ENCODE measurements at regions not wholly inside any gene's neighbourhood (a gene's known extent, or its start where the extent isn't known, plus 50 kb on each side); places are given as distances from the start of the nearest gene placed in this dataset.

DNA sequence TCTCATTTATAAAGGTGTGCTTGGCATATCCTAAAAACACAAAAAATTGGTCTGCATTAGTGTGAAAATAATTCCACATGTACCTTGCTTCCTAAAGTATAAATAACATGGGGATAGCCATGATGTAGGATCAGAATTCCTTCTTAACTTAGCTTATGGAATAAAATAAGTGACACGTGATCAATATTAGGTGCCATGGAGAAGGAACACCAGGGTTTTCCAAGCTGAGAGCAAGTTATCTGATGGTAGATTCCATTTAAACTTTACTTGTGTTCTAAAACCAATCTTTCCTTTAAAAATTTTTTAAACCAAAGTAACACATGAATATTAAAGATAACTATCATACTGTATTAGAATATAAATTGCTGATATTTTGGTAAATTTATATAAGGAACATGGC, 300.5 kb downstream of the ZPLD1 start:
- DNase-seq (ENCODE audit: low read depth) = no peak
- no peak overlapping the region for H3K4me3 ChIP-seq (ENCODE audit: low read depth, low read length)
- TF ChIP-seq, protein P1, sequence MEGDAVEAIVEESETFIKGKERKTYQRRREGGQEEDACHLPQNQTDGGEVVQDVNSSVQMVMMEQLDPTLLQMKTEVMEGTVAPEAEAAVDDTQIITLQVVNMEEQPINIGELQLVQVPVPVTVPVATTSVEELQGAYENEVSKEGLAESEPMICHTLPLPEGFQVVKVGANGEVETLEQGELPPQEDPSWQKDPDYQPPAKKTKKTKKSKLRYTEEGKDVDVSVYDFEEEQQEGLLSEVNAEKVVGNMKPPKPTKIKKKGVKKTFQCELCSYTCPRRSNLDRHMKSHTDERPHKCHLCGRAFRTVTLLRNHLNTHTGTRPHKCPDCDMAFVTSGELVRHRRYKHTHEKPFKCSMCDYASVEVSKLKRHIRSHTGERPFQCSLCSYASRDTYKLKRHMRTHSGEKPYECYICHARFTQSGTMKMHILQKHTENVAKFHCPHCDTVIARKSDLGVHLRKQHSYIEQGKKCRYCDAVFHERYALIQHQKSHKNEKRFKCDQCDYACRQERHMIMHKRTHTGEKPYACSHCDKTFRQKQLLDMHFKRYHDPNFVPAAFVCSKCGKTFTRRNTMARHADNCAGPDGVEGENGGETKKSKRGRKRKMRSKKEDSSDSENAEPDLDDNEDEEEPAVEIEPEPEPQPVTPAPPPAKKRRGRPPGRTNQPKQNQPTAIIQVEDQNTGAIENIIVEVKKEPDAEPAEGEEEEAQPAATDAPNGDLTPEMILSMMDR (IDR thresholded peaks at IDR 0.05; ENCODE audit: insufficient read depth, low read length) = no peak

DNA sequence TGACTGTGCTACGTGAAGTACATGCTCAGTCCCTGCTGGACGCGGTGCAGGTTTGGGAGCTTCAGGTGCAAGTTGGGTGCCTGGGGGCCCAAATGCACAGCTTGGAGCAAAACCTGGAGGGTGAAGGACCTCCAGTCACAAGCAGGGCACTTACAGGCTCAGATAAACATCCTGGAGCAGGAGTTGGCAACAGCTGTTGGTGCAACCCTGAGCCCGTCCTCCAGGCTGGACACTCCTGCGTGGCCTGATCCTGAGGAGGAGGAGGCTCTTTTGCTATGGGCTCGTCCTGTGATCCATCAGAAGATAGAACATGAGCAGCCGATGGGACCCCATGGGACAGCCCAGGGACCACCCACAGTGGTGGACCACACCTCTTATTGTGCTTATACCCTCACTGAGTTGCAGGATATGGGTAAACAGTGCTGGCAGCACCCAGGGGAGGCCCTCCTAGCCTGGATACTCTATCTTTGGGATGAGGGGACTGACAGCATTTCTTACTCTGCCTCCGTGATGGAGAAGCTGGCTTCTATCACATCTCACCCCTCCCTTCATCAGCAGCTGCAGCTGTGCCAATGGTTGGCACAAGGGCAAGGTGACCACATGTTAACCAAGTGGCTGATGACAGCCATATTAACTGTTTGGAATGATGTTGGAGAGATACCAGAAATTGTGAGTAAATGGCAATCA, 301.6 kb downstream of the ZPLD1 start:
- TF ChIP-seq, protein P1 (IDR thresholded peaks at IDR 0.05; ENCODE audit: insufficient read depth, low read length) = no peak
- H3K4me3 ChIP-seq (ENCODE audit: low read depth, low read length) = no peak overlapping the region
- no peak for DNase-seq (ENCODE audit: low read depth)

DNA sequence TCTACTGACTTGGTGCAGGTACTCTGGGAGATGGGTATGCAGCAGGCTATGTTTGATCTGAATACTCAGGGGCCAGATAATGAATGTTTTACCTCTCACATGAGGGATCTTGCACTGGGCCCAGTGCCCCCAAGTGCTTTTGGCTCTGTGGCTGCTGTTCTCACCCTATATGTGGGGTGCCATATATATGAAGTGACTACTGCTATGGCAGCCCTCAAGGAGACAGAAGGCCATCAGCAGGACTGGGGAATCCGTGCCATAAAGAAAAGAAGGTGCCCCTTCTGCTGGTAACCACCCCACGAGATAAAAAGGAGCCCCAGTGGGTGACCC, 302.1 kb downstream of the ZPLD1 start:
- TF ChIP-seq, protein P1 (IDR thresholded peaks at IDR 0.05; ENCODE audit: insufficient read depth, low read length) = no peak
- no peak for DNase-seq (ENCODE audit: low read depth)
- no peak overlapping the region for H3K4me3 ChIP-seq (ENCODE audit: low read depth, low read length)

DNA sequence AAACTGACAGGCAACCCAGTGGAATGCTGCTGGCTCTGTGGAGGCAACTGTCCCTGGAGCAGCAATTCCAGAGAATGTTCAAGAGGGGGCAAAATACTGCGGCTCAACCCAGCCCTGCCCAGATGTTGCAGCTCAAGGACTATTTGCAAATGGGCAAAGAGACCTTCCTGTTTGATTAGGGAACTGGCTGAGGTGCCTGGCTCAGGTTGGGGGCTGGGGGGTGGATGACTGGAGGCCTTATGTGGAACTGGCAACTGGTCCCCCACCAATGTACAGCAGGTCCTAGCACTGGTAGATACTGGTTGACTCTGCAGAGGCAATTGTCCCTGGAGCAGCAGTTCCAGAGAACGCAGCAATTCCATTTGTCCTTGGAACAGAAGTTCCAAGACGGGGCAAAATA, 302.5 kb downstream of the ZPLD1 start:
- no peak overlapping the region for H3K4me3 ChIP-seq (ENCODE audit: low read depth, low read length)
- TF ChIP-seq, protein P1 (IDR thresholded peaks at IDR 0.05; ENCODE audit: insufficient read depth, low read length) = no peak
- DNase-seq (ENCODE audit: low read depth) = no peak

DNA sequence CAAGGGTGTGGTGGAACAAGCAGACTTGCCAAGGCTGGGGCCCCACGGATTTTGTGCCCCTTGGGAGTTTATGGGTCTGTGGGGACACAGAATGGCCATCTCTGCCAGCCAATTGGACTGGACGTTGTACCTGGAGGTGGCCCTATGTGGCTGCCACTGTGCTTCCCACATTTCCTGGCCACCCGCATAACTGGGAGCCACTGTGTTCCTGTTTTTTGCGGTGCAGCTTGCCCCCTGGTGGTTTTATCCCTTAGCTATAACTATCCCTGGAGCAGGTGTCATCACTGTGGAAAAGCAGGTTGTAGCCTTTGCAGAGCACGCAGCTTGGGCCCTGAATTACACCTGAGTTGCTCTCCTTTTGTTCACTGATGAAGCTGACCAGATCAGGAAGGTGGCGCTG, 306.3 kb downstream of the ZPLD1 start:
- no peak for DNase-seq (ENCODE audit: low read depth)
- H3K4me3 ChIP-seq (ENCODE audit: low read depth, low read length) = no peak overlapping the region
- TF ChIP-seq, protein P1 (IDR thresholded peaks at IDR 0.05; ENCODE audit: insufficient read depth, low read length) = no peak

DNA sequence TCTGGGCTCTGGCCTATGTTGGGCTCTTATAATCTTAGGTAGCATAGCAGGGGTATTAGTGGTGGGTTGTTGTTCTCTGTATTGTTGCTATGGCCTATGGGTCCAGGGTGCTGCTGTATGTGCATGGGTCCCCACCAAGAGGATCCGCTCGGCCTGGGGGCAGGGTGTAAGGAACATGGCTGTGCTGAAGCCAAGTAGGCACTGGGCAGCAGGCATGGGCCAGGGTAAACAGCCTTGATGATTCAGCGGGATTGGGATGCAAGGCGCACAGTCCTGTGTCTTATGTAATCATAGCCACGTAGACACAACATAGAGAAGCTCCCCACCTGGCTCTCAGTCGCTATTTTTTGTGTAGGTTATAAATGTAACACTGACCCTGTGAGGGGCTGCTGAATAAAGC, 306.9 kb downstream of the ZPLD1 start:
- TF ChIP-seq, protein P1 (IDR thresholded peaks at IDR 0.05; ENCODE audit: insufficient read depth, low read length) = no peak
- DNase-seq (ENCODE audit: low read depth) = no peak

DNA sequence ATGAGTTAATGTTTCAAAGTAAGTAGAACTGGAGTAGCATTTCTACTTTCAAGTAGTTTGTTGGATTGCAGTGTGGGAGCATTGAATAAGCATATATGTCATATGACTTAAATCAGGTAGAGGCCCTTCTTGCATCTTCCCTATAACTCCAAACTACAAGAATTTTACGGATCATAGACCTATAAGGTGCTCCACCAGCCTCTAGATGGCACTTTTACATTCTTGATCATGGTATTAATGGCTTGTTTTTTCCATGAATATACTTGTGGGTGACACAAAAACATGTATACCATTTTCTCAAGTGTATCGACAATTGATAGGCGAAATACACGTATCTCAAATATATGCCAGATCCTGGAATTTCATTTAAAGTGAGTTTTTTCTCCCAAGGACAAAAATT, 311.1 kb downstream of the ZPLD1 start:
- no peak overlapping the region for H3K4me3 ChIP-seq (ENCODE audit: low read depth, low read length)
- TF ChIP-seq, protein P1 (IDR thresholded peaks at IDR 0.05; ENCODE audit: insufficient read depth, low read length) = no peak
- no peak for DNase-seq (ENCODE audit: low read depth)

More for the DNA sequence above, 306.9 kb downstream of the ZPLD1 start:
- no peak overlapping the region for H3K4me3 ChIP-seq (ENCODE audit: low read depth, low read length)

Measured in fibroblast of the aortic adventitia (primary cell).